Endodermal cell (in vitro differentiated cells): ENCODE measurements at regions not wholly inside any gene's neighbourhood (a gene's known extent, or its start where the extent isn't known, plus 50 kb on each side); places are given as distances from the start of the nearest gene placed in this dataset.

ENCODE experiments used
- DNase-seq: peaks from one replicate; pipeline ENCODE4 v3.0.0-alpha.2; 2017
- H3K27ac ChIP-seq: 2 replicates; pipeline ENCODE4 v1.5.1; 2013; ENCODE audit warnings: mild to moderate bottlenecking, low read depth, low read length, moderate library complexity
- H3K27me3 ChIP-seq: 2 replicates; pipeline ENCODE4 v1.6.1; 2013; ENCODE audit warnings: mild to moderate bottlenecking, low read length, moderate library complexity; ENCODE audit not compliant: insufficient read depth, control insufficient read depth, poor library complexity, severe bottlenecking
- H3K36me3 ChIP-seq: 2 replicates; pipeline ENCODE4 v1.7.0; 2013; ENCODE audit warnings: mild to moderate bottlenecking, low read length, moderate library complexity; ENCODE audit not compliant: control insufficient read depth, insufficient read depth
- H3K4me1 ChIP-seq: one replicate; pipeline ENCODE4 v1.7.0; 2013; ENCODE audit warnings: low read length; ENCODE audit not compliant: control insufficient read depth, insufficient read depth
- H3K4me3 ChIP-seq: 2 replicates; pipeline ENCODE4 v1.5.1; 2013; ENCODE audit warnings: mild to moderate bottlenecking, low read length, moderate library complexity
- H3K9ac ChIP-seq: 2 replicates; pipeline ENCODE4 v1.6.1; 2013; ENCODE audit warnings: mild to moderate bottlenecking, low read length, moderate library complexity; ENCODE audit not compliant: poor library complexity, severe bottlenecking; ENCODE audit errors: extremely low read depth
- H3K9me3 ChIP-seq: 2 replicates; pipeline ENCODE4 v1.6.1; 2013; ENCODE audit warnings: mild to moderate bottlenecking, low read length, moderate library complexity; ENCODE audit not compliant: control insufficient read depth
- H3K27ac Mint-ChIP-seq: 2 replicates; pipeline ENCODE4 v1.8.0; 2020; ENCODE audit warnings: mixed read lengths
- H3K27me3 Mint-ChIP-seq: 2 replicates; pipeline ENCODE4 v1.8.0; 2021; ENCODE audit warnings: mild to moderate bottlenecking, mixed read lengths; ENCODE audit not compliant: insufficient read depth
- H3K36me3 Mint-ChIP-seq: 2 replicates; pipeline ENCODE4 v1.8.0; 2020; ENCODE audit warnings: low read depth, mixed read lengths
- H3K4me1 Mint-ChIP-seq: 2 replicates; pipeline ENCODE4 v1.8.0; 2020; ENCODE audit warnings: mixed read lengths
- H3K4me3 Mint-ChIP-seq: 2 replicates; pipeline ENCODE4 v1.8.0; 2020; ENCODE audit warnings: mild to moderate bottlenecking, moderate library complexity, mixed read lengths
- H3K9me3 Mint-ChIP-seq: 2 replicates; pipeline ENCODE4 v1.8.0; 2020; ENCODE audit warnings: mild to moderate bottlenecking, mixed read lengths
- CTCF ChIP-seq: fragments of 200-600 bp; sonication (generic); conservative IDR thresholded peaks from 2 replicates; pipeline ENCODE4 v1.5.0; 2021; ENCODE audit warnings: antibody characterized with exemption, mild to moderate bottlenecking
- WGBS, 2 experiments: methylation state at CpG; one replicate each; pipeline versions ENCODE4 v1.1.5 to v1.1.7; 2013; ENCODE audit warnings: missing lambda C conversion rate in 2 of 2, mixed read lengths in 1 of 2; ENCODE audit not compliant: insufficient coverage in 1 of 2, insufficient read length in 1 of 2; 5-methylcytosine and 5-hydroxymethylcytosine counted together

GRCh38 chr12:19834592-19834991 is 395.3 kb downstream of the AEBP2 start:
- no peak overlapping the region for H3K27ac ChIP-seq
- no peak overlapping the region for H3K9ac ChIP-seq
- no peak overlapping the region for H3K4me3 Mint-ChIP-seq
- no peaks in the 10 kb centered on the region for H3K27me3 Mint-ChIP-seq
- H3K27ac Mint-ChIP-seq, result no peak overlapping the region
- H3K9me3 Mint-ChIP-seq, result peaks cover 1% of the 10 kb centered on the region
- no peak for TF ChIP-seq CTCF
- H3K27me3 ChIP-seq, result no peaks in the 10 kb centered on the region
- no peak overlapping the region for H3K4me3 ChIP-seq
- no peaks in the 10 kb centered on the region for H3K36me3 ChIP-seq
- H3K4me1 ChIP-seq, result no peaks in the 10 kb centered on the region
- no peaks in the 10 kb centered on the region for H3K4me1 Mint-ChIP-seq
- no peaks in the 10 kb centered on the region for H3K36me3 Mint-ChIP-seq
- DNase-seq, result no peak
- H3K9me3 ChIP-seq, result no peaks in the 10 kb centered on the region

GRCh38 chr12:19836056-19836455 is 396.8 kb downstream of the AEBP2 start:
- TF ChIP-seq CTCF, result no peak
- H3K36me3 Mint-ChIP-seq, result no peaks in the 10 kb centered on the region
- no peaks in the 10 kb centered on the region for H3K36me3 ChIP-seq
- H3K27ac ChIP-seq, result no peak overlapping the region
- no peaks in the 10 kb centered on the region for H3K4me1 ChIP-seq
- no peak overlapping the region for H3K27ac Mint-ChIP-seq
- no peak overlapping the region for H3K4me3 ChIP-seq
- no peaks in the 10 kb centered on the region for H3K27me3 ChIP-seq
- no peaks in the 10 kb centered on the region for H3K4me1 Mint-ChIP-seq
- WGBS, 2 experiments, result 93 to 98% methylated on average over 9 to 14 of the region's 14 CpGs
- peaks cover 1% of the 10 kb centered on the region for H3K9me3 Mint-ChIP-seq
- no peaks in the 10 kb centered on the region for H3K27me3 Mint-ChIP-seq
- no peaks in the 10 kb centered on the region for H3K9me3 ChIP-seq
- no peak for DNase-seq
- no peak overlapping the region for H3K9ac ChIP-seq
- no peak overlapping the region for H3K4me3 Mint-ChIP-seq

- Histone ChIP-seq H3K27me3 (no peaks in the 10 kb centered on the region), H3K9ac (no peak overlapping the region), H3K4me3 (no peak overlapping the region), H3K27ac (no peak overlapping the region), H3K36me3 (no peaks in the 10 kb centered on the region), H3K9me3 (no peaks in the 10 kb centered on the region), H3K4me1 (no peaks in the 10 kb centered on the region)
- Mint-ChIP-seq H3K9me3 (peaks cover 1% of the 10 kb centered on the region), H3K27ac (no peak overlapping the region), H3K4me1 (no peaks in the 10 kb centered on the region), H3K4me3 (no peak overlapping the region), H3K27me3 (no peaks in the 10 kb centered on the region), H3K36me3 (no peaks in the 10 kb centered on the region)
- TF ChIP-seq CTCF, result no peak
- no peak for DNase-seq
- 87 to 91% methylated on average over 2 to 9 of the region's 9 CpGs for WGBS, 2 experiments
These were observed 397.2 kb downstream of the AEBP2 start for GRCh38 chr12:19836456-19836855.
